ENCODE measurements at regions not wholly inside any gene's neighbourhood (a gene's known extent, or its start where the extent isn't known, plus 50 kb on each side); places are given as distances from the start of the nearest gene placed in this dataset.
"Not testable (repeated sequence)": the region's sequence is repeated elsewhere in the genome, so short reads cannot be mapped to it uniquely, and the experiment has no call there.

GRCh38 chr13:34363266-34363665 lies 545.3 kb downstream of the RFC3 start:
- ChIA-PET CTCF (no interaction called here), POLR2A (no interaction called here)
- H3K27ac Mint-ChIP-seq: no peak overlapping the region
- no peaks in the 10 kb centered on the region for H3K27me3 Mint-ChIP-seq
- no peaks in the 10 kb centered on the region for H3K4me1 Mint-ChIP-seq (ENCODE audit: low read depth)
- peaks cover 6% of the 10 kb centered on the region for H3K9me3 Mint-ChIP-seq
- H3K36me3 Mint-ChIP-seq: no peaks in the 10 kb centered on the region
- intact Hi-C loops (cut with micrococcal nuclease): no loop called here
- no peak for DNase-seq
- no peak overlapping the region for H3K4me3 Mint-ChIP-seq

- no peak overlapping the region for H3K27ac Mint-ChIP-seq
- H3K9me3 Mint-ChIP-seq: peaks cover 6% of the 10 kb centered on the region
- DNase-seq: no peak
- H3K4me1 Mint-ChIP-seq (ENCODE audit: low read depth): no peaks in the 10 kb centered on the region
- no peak overlapping the region for H3K4me3 Mint-ChIP-seq
- ChIA-PET POLR2A (no interaction called here), CTCF (no interaction called here)
- no peaks in the 10 kb centered on the region for H3K36me3 Mint-ChIP-seq
- intact Hi-C loops (cut with micrococcal nuclease): no loop called here
- no peaks in the 10 kb centered on the region for H3K27me3 Mint-ChIP-seq
These were observed 546.7 kb downstream of the RFC3 start for GRCh38 chr13:34364633-34365032.

- no peak overlapping the region for H3K27ac Mint-ChIP-seq
- H3K9me3 Mint-ChIP-seq: peaks cover 10% of the 10 kb centered on the region
These were observed 552.0 kb downstream of the RFC3 start for GRCh38 chr13:34369931-34370330.

GRCh38 chr13:34371108-34371507 lies 553.2 kb downstream of the RFC3 start:
- DNase-seq: no peak
- Mint-ChIP-seq H3K27ac (no peak overlapping the region), H3K9me3 (peaks cover 8% of the 10 kb centered on the region), H3K27me3 (no peaks in the 10 kb centered on the region), H3K4me1 (ENCODE audit: low read depth) (no peaks in the 10 kb centered on the region), H3K36me3 (no peaks in the 10 kb centered on the region), H3K4me3 (no peak overlapping the region)
- ChIA-PET CTCF (no interaction called here), POLR2A (no interaction called here)
- intact Hi-C loops (cut with micrococcal nuclease): no loop called here

More at GRCh38 chr13:34369931-34370330, 552.0 kb downstream of the RFC3 start:
- POLR2A ChIA-PET: no interaction called here
- no peaks in the 10 kb centered on the region for H3K4me1 Mint-ChIP-seq (ENCODE audit: low read depth)
- H3K36me3 Mint-ChIP-seq: no peaks in the 10 kb centered on the region
- no peak for DNase-seq
- no peaks in the 10 kb centered on the region for H3K27me3 Mint-ChIP-seq
- no peak overlapping the region for H3K4me3 Mint-ChIP-seq
- intact Hi-C loops (cut with micrococcal nuclease): no loop called here
- CTCF ChIA-PET: no interaction called here

GRCh38 chr13:34371645-34372395 lies 553.9 kb downstream of the RFC3 start:
- ChIA-PET POLR2A (no interaction called here), CTCF (no interaction called here)
- Mint-ChIP-seq H3K27ac (no peak overlapping the region), H3K4me3 (no peak overlapping the region), H3K9me3 (peaks cover 3% of the 10 kb centered on the region), H3K4me1 (ENCODE audit: low read depth) (no peaks in the 10 kb centered on the region), H3K27me3 (no peaks in the 10 kb centered on the region), H3K36me3 (no peaks in the 10 kb centered on the region)
- no peak for DNase-seq
- intact Hi-C loops (cut with micrococcal nuclease): no loop called here

GRCh38 chr13:34372581-34372980 lies 554.6 kb downstream of the RFC3 start:
- POLR2A ChIA-PET: no interaction called here
- intact Hi-C loops (cut with micrococcal nuclease): no loop called here
- CTCF ChIA-PET: no interaction called here
- H3K27ac Mint-ChIP-seq: no peak overlapping the region
- no peak for DNase-seq
- no peaks in the 10 kb centered on the region for H3K4me1 Mint-ChIP-seq (ENCODE audit: low read depth)
- peaks cover 3% of the 10 kb centered on the region for H3K9me3 Mint-ChIP-seq
- no peaks in the 10 kb centered on the region for H3K27me3 Mint-ChIP-seq
- no peak overlapping the region for H3K4me3 Mint-ChIP-seq
- no peaks in the 10 kb centered on the region for H3K36me3 Mint-ChIP-seq

- DNase-seq: no peak
- peaks cover 3% of the 10 kb centered on the region for H3K9me3 Mint-ChIP-seq
- no peaks in the 10 kb centered on the region for H3K4me1 Mint-ChIP-seq (ENCODE audit: low read depth)
- no peak overlapping the region for H3K27ac Mint-ChIP-seq
- intact Hi-C loops (cut with micrococcal nuclease): no loop called here
- H3K36me3 Mint-ChIP-seq: no peaks in the 10 kb centered on the region
- CTCF ChIA-PET: no interaction called here
- no peaks in the 10 kb centered on the region for H3K27me3 Mint-ChIP-seq
- H3K4me3 Mint-ChIP-seq: no peak overlapping the region
- POLR2A ChIA-PET: no interaction called here
These were observed 558.5 kb downstream of the RFC3 start for GRCh38 chr13:34376483-34376882.

GRCh38 chr13:34381228-34381627 lies 560.8 kb upstream of the NBEA start:
- Mint-ChIP-seq H3K27me3 (no peaks in the 10 kb centered on the region), H3K27ac (no peak overlapping the region), H3K4me3 (no peak overlapping the region), H3K4me1 (ENCODE audit: low read depth) (no peaks in the 10 kb centered on the region), H3K9me3 (no peaks in the 10 kb centered on the region), H3K36me3 (no peaks in the 10 kb centered on the region)
- POLR2A ChIA-PET: no interaction called here
- no peak for DNase-seq
- intact Hi-C loops (cut with micrococcal nuclease): loop anchor here (5.0 kb wide), 1 partner anchor 681 kb away; no protein-coding TSS in a partner anchor
- CTCF ChIA-PET: no interaction called here

GRCh38 chr13:34383728-34384127 lies 558.3 kb upstream of the NBEA start:
- no peaks in the 10 kb centered on the region for H3K36me3 Mint-ChIP-seq
- H3K4me1 Mint-ChIP-seq (ENCODE audit: low read depth): no peaks in the 10 kb centered on the region
- CTCF ChIA-PET: no interaction called here
- intact Hi-C loops (cut with micrococcal nuclease): loop anchor here (5.0 kb wide), 1 partner anchor 679 kb away; no protein-coding TSS in a partner anchor
- no peaks in the 10 kb centered on the region for H3K9me3 Mint-ChIP-seq
- no peak overlapping the region for H3K27ac Mint-ChIP-seq
- no peaks in the 10 kb centered on the region for H3K27me3 Mint-ChIP-seq
- no peak for DNase-seq
- H3K4me3 Mint-ChIP-seq: no peak overlapping the region
- POLR2A ChIA-PET: no interaction called here

GRCh38 chr13:34386229-34386628 lies 555.8 kb upstream of the NBEA start:
- H3K4me1 Mint-ChIP-seq (ENCODE audit: low read depth); H3K36me3 Mint-ChIP-seq; DNase-seq; H3K27ac Mint-ChIP-seq; H3K27me3 Mint-ChIP-seq; POLR2A ChIA-PET; H3K4me3 Mint-ChIP-seq; H3K9me3 Mint-ChIP-seq; CTCF ChIA-PET; intact Hi-C loops (cut with micrococcal nuclease): not testable (repeated sequence)

GRCh38 chr13:34391076-34391475 lies 551.0 kb upstream of the NBEA start:
- Mint-ChIP-seq H3K36me3 (no peaks in the 10 kb centered on the region), H3K27ac (no peak overlapping the region), H3K27me3 (no peaks in the 10 kb centered on the region), H3K9me3 (peaks cover 14% of the 10 kb centered on the region), H3K4me3 (no peak overlapping the region), H3K4me1 (ENCODE audit: low read depth) (no peaks in the 10 kb centered on the region)
- POLR2A ChIA-PET: no interaction called here
- CTCF ChIA-PET: no interaction called here
- intact Hi-C loops (cut with micrococcal nuclease): no loop called here
- DNase-seq: no peak

- DNase-seq: no peak
- H3K27ac Mint-ChIP-seq: no peak overlapping the region
- no peak overlapping the region for H3K4me3 Mint-ChIP-seq
- no peaks in the 10 kb centered on the region for H3K27me3 Mint-ChIP-seq
- CTCF ChIA-PET: no interaction called here
- no peaks in the 10 kb centered on the region for H3K36me3 Mint-ChIP-seq
- intact Hi-C loops (cut with micrococcal nuclease): no loop called here
- no peaks in the 10 kb centered on the region for H3K4me1 Mint-ChIP-seq (ENCODE audit: low read depth)
- H3K9me3 Mint-ChIP-seq: peaks cover 6% of the 10 kb centered on the region
- POLR2A ChIA-PET: no interaction called here
These were observed 540.4 kb upstream of the NBEA start for GRCh38 chr13:34401696-34402095.

- H3K9me3 Mint-ChIP-seq: no peaks in the 10 kb centered on the region
- no peaks in the 10 kb centered on the region for H3K36me3 Mint-ChIP-seq
- POLR2A ChIA-PET: interaction anchor here (0.6 kb wide), 1 partner anchor 966 kb away, joined by 3 read pairs; no protein-coding TSS in a partner anchor
- H3K4me1 Mint-ChIP-seq (ENCODE audit: low read depth): no peaks in the 10 kb centered on the region
- CTCF ChIA-PET: no interaction called here
- no peak overlapping the region for H3K4me3 Mint-ChIP-seq
- no peak for DNase-seq
- H3K27ac Mint-ChIP-seq: no peak overlapping the region
- no peaks in the 10 kb centered on the region for H3K27me3 Mint-ChIP-seq
- intact Hi-C loops (cut with micrococcal nuclease): no loop called here
These were observed 536.5 kb upstream of the NBEA start for GRCh38 chr13:34405410-34406181.
